ENCODE measurements at regions not wholly inside any gene's neighbourhood (a gene's known extent, or its start where the extent isn't known, plus 50 kb on each side); places are given as distances from the start of the nearest gene placed in this dataset.

DNA sequence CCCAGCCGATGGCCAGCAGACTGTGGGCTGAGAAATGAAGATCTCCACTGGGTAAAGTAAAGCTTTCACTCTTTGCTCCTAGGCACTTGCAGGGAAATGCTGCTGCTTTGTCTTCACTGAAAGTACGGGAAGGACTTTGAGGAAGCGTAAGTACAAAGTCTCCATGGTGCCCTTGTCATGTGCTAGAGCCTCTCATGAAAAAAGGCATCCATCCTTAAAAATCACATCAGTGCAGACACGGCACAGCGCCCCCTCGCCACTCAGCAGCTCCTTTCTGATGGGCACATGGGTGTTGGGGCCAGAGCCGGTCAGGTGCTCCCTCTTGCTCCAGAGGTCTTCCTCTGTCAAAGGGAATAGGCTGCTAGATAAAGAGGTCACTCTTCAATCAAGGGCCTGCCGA is 87.8 kb upstream of the CALM2 start:
- Histone ChIP-seq H3K79me2 (ENCODE audit: control insufficient read depth, insufficient read depth, low read length, poor library complexity) (no peaks in the 10 kb centered on the region), H3K79me1 (ENCODE audit: low read length) (peaks cover 6% of the 10 kb centered on the region), H3K14ac (ENCODE audit: low read length) (peak overlapping the region; percentile 15), H3K4ac (ENCODE audit: low read depth, low read length) (no peak overlapping the region), H2BK120ac (ENCODE audit: insufficient read depth, low read length, poor library complexity) (peak overlapping the region; percentile 58), H4K12ac (ENCODE audit: low read depth, low read length) (no peak overlapping the region), H4K8ac (ENCODE audit: low read depth, low read length) (no peak overlapping the region), H3K18ac (ENCODE audit: low read length) (no peak overlapping the region), H3K4me2 (ENCODE audit: low read length) (no peak overlapping the region), H2BK5ac (ENCODE audit: low read depth, low read length, poor library complexity) (no peak overlapping the region), H3K23ac (ENCODE audit: low read length) (no peak overlapping the region), H4K91ac (ENCODE audit: low read depth, low read length) (peak overlapping the region; percentile 93), H3K36me3 (ENCODE audit: control insufficient read depth in 1 of 2, insufficient read depth in 2 of 2, low read length in 2 of 2) (no peaks in the 10 kb centered on the region), H3K9ac (ENCODE audit: low read length) (no peak overlapping the region), H3K27ac (ENCODE audit: low read depth, low read length) (no peak overlapping the region), H3K9me3 (ENCODE audit: insufficient read depth, low read depth, low read length) (no peaks in the 10 kb centered on the region), H2AFZ (ENCODE audit: insufficient read depth, low read length, poor library complexity) (no peak overlapping the region), H2AK5ac (ENCODE audit: low read length) (no peak overlapping the region), H3K27me3 (ENCODE audit: insufficient read depth, low read length) (no peaks in the 10 kb centered on the region), H2BK12ac (ENCODE audit: low read length) (peak overlapping the region; percentile 0), H3K4me3 (ENCODE audit: low read depth, low read length) (no peak overlapping the region), H3K4me1 (ENCODE audit: control insufficient read depth in 1 of 2, insufficient read depth in 2 of 2, low read length in 2 of 2) (peaks cover 19 to 27% of the 10 kb centered on the region in 2 experiments)
- no CpG with 5 or more reads among the region's 8 CpGs for WGBS (ENCODE audit: extremely low coverage, insufficient coverage, insufficient read length)
- no peak for DNase-seq

GRCh38 chr2:47262657-47263056 is 86.3 kb upstream of the CALM2 start:
- Histone ChIP-seq H4K12ac (ENCODE audit: low read depth, low read length) (no peak overlapping the region), H3K4me3 (ENCODE audit: low read depth, low read length) (no peak overlapping the region), H3K9me3 (ENCODE audit: insufficient read depth, low read depth, low read length) (no peaks in the 10 kb centered on the region), H3K27ac (ENCODE audit: low read depth, low read length) (no peak overlapping the region), H2AFZ (ENCODE audit: insufficient read depth, low read length, poor library complexity) (no peak overlapping the region), H2BK120ac (ENCODE audit: insufficient read depth, low read length, poor library complexity) (no peak overlapping the region), H3K18ac (ENCODE audit: low read length) (no peak overlapping the region), H3K23ac (ENCODE audit: low read length) (no peak overlapping the region), H4K8ac (ENCODE audit: low read depth, low read length) (no peak overlapping the region), H3K4ac (ENCODE audit: low read depth, low read length) (no peak overlapping the region), H3K79me1 (ENCODE audit: low read length) (peaks cover 6% of the 10 kb centered on the region), H2BK5ac (ENCODE audit: low read depth, low read length, poor library complexity) (no peak overlapping the region), H3K14ac (ENCODE audit: low read length) (no peak overlapping the region), H2AK5ac (ENCODE audit: low read length) (no peak overlapping the region), H4K91ac (ENCODE audit: low read depth, low read length) (no peak overlapping the region), H3K4me1 (ENCODE audit: control insufficient read depth in 1 of 2, insufficient read depth in 2 of 2, low read length in 2 of 2) (peaks cover 21 to 27% of the 10 kb centered on the region in 2 experiments), H3K79me2 (ENCODE audit: control insufficient read depth, insufficient read depth, low read length, poor library complexity) (no peaks in the 10 kb centered on the region), H3K36me3 (ENCODE audit: control insufficient read depth in 1 of 2, insufficient read depth in 2 of 2, low read length in 2 of 2) (no peaks in the 10 kb centered on the region), H2BK12ac (ENCODE audit: low read length) (no peak overlapping the region), H3K4me2 (ENCODE audit: low read length) (no peak overlapping the region), H3K9ac (ENCODE audit: low read length) (no peak overlapping the region), H3K27me3 (ENCODE audit: insufficient read depth, low read length) (no peaks in the 10 kb centered on the region)
- no peak for DNase-seq
- no CpG with 5 or more reads among the region's 5 CpGs for WGBS (ENCODE audit: extremely low coverage, insufficient coverage, insufficient read length)

GRCh38 chr2:47260971-47261370 is 84.7 kb upstream of the CALM2 start:
- Histone ChIP-seq H3K18ac (ENCODE audit: low read length) (no peak overlapping the region), H2BK5ac (ENCODE audit: low read depth, low read length, poor library complexity) (no peak overlapping the region), H3K27me3 (ENCODE audit: insufficient read depth, low read length) (no peaks in the 10 kb centered on the region), H4K8ac (ENCODE audit: low read depth, low read length) (no peak overlapping the region), H2BK120ac (ENCODE audit: insufficient read depth, low read length, poor library complexity) (no peak overlapping the region), H2BK12ac (ENCODE audit: low read length) (no peak overlapping the region), H3K4ac (ENCODE audit: low read depth, low read length) (no peak overlapping the region), H4K91ac (ENCODE audit: low read depth, low read length) (no peak overlapping the region), H3K9me3 (ENCODE audit: insufficient read depth, low read depth, low read length) (no peaks in the 10 kb centered on the region), H3K4me3 (ENCODE audit: low read depth, low read length) (no peak overlapping the region), H3K9ac (ENCODE audit: low read length) (no peak overlapping the region), H3K23ac (ENCODE audit: low read length) (no peak overlapping the region), H3K4me2 (ENCODE audit: low read length) (no peak overlapping the region), H3K27ac (ENCODE audit: low read depth, low read length) (no peak overlapping the region), H2AK5ac (ENCODE audit: low read length) (no peak overlapping the region), H3K36me3 (ENCODE audit: control insufficient read depth in 1 of 2, insufficient read depth in 2 of 2, low read length in 2 of 2) (no peaks in the 10 kb centered on the region), H2AFZ (ENCODE audit: insufficient read depth, low read length, poor library complexity) (no peak overlapping the region), H3K14ac (ENCODE audit: low read length) (no peak overlapping the region), H3K79me1 (ENCODE audit: low read length) (peaks cover 3% of the 10 kb centered on the region), H4K12ac (ENCODE audit: low read depth, low read length) (no peak overlapping the region), H3K79me2 (ENCODE audit: control insufficient read depth, insufficient read depth, low read length, poor library complexity) (no peaks in the 10 kb centered on the region), H3K4me1 (ENCODE audit: control insufficient read depth in 1 of 2, insufficient read depth in 2 of 2, low read length in 2 of 2) (peaks cover 10 to 18% of the 10 kb centered on the region in 2 experiments)
- WGBS (ENCODE audit: extremely low coverage, insufficient coverage, insufficient read length) = no CpG with 5 or more reads among the region's 3 CpGs
- DNase-seq = peak; percentile 83 to 95

DNA sequence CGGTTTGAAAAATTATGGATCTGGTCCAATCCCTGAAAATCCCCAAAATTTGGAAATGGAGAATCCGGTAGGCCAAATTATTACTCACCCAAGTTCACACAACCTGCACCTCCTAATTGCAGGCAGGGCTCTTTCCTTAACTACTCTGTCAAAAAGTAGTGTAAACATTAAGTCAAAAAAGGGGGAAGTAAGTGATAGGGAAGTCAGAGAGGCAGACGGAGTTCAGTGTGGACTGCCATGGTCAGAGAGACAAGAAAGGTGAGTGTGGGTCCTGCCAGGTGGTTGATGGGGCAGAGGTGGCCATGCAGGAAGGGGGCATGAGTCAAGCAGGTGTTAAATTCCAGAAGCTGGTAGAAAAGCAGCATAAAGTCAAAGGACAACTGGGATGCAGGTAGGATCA is 83.5 kb upstream of the CALM2 start:
- Histone ChIP-seq H3K27me3 (ENCODE audit: insufficient read depth, low read length) (no peaks in the 10 kb centered on the region), H2AK5ac (ENCODE audit: low read length) (no peak overlapping the region), H3K4me1 (ENCODE audit: control insufficient read depth in 1 of 2, insufficient read depth in 2 of 2, low read length in 2 of 2) (peaks cover 5 to 7% of the 10 kb centered on the region in 2 experiments), H2BK12ac (ENCODE audit: low read length) (peak overlapping the region; percentile 22), H4K12ac (ENCODE audit: low read depth, low read length) (no peak overlapping the region), H2BK5ac (ENCODE audit: low read depth, low read length, poor library complexity) (no peak overlapping the region), H2BK120ac (ENCODE audit: insufficient read depth, low read length, poor library complexity) (no peak overlapping the region), H3K18ac (ENCODE audit: low read length) (no peak overlapping the region), H3K27ac (ENCODE audit: low read depth, low read length) (no peak overlapping the region), H4K8ac (ENCODE audit: low read depth, low read length) (no peak overlapping the region), H3K4me2 (ENCODE audit: low read length) (no peak overlapping the region), H3K36me3 (ENCODE audit: control insufficient read depth in 1 of 2, insufficient read depth in 2 of 2, low read length in 2 of 2) (no peaks in the 10 kb centered on the region), H3K9ac (ENCODE audit: low read length) (no peak overlapping the region), H3K14ac (ENCODE audit: low read length) (no peak overlapping the region), H3K9me3 (ENCODE audit: insufficient read depth, low read depth, low read length) (no peaks in the 10 kb centered on the region), H4K91ac (ENCODE audit: low read depth, low read length) (peak overlapping the region; percentile 51), H3K79me1 (ENCODE audit: low read length) (peaks cover 3% of the 10 kb centered on the region), H3K79me2 (ENCODE audit: control insufficient read depth, insufficient read depth, low read length, poor library complexity) (no peaks in the 10 kb centered on the region), H3K4ac (ENCODE audit: low read depth, low read length) (no peak overlapping the region), H3K4me3 (ENCODE audit: low read depth, low read length) (no peak overlapping the region), H2AFZ (ENCODE audit: insufficient read depth, low read length, poor library complexity) (no peak overlapping the region), H3K23ac (ENCODE audit: low read length) (no peak overlapping the region)
- WGBS (ENCODE audit: extremely low coverage, insufficient coverage, insufficient read length) = no CpG with 5 or more reads among the region's 3 CpGs
- DNase-seq = no peak

All from trophoblast cell (in vitro differentiated cells and primary cell).